CD4-positive, CD25-positive, alpha-beta regulatory T cell (primary cell): ENCODE measurements at regions not wholly inside any gene's neighbourhood (a gene's known extent, or its start where the extent isn't known, plus 50 kb on each side); places are given as distances from the start of the nearest gene placed in this dataset.
"Not testable (repeated sequence)": the region's sequence is repeated elsewhere in the genome, so short reads cannot be mapped to it uniquely, and the experiment has no call there.

Experiments
- ATAC-seq, 2 donors: fragments of 150-1000 bp; cut with Tn5 transposase; one replicate each; pipeline ENCODE4 v1.10.0; 2021; ENCODE audit warnings: low read depth in 2 of 2, moderate number of reproducible peaks in 2 of 2, moderate library complexity in 1 of 2
- DNase-seq, 3 donors: peaks; one replicate each; pipeline versions ENCODE4 v3.0.0 to v3.0.0-alpha.2; 2012 to 2022; ENCODE audit warnings: mixed read lengths in 1 of 3
- H3K27ac ChIP-seq: one replicate; pipeline ENCODE4 v1.7.0; 2013; ENCODE audit warnings: mild to moderate bottlenecking, low read length; ENCODE audit not compliant: insufficient read depth, poor library complexity, severe bottlenecking
- H3K27me3 ChIP-seq: one replicate; pipeline ENCODE4 v1.7.0; 2013; ENCODE audit warnings: low read length; ENCODE audit not compliant: control insufficient read depth, insufficient read depth
- H3K36me3 ChIP-seq: one replicate; pipeline ENCODE4 v1.7.0; 2013; ENCODE audit warnings: mild to moderate bottlenecking, low read length, moderate library complexity; ENCODE audit not compliant: control insufficient read depth, insufficient read depth
- H3K4me1 ChIP-seq: 2 replicates; pipeline ENCODE4 v1.7.0; 2013; ENCODE audit warnings: mild to moderate bottlenecking, low read length; ENCODE audit not compliant: insufficient read depth, control insufficient read depth, poor library complexity, severe bottlenecking
- H3K4me3 ChIP-seq: one replicate; pipeline ENCODE4 v1.7.0; 2013; ENCODE audit warnings: low read depth, mild to moderate bottlenecking, low read length, moderate library complexity
- H3K9me3 ChIP-seq, 2 experiments: 1 replicate in 1 of 2; 2 replicates in 1 of 2; pipeline ENCODE4 v1.7.0; 2013; ENCODE audit warnings: low read length in 2 of 2, mild to moderate bottlenecking in 1 of 2, moderate library complexity in 1 of 2; ENCODE audit not compliant: control insufficient read depth in 2 of 2
- H3K27ac Mint-ChIP-seq, 3 donors: one replicate each; pipeline ENCODE4 v1.8.0; 2020 to 2022; ENCODE audit warnings: mild to moderate bottlenecking in 3 of 3, mixed read lengths in 3 of 3, moderate library complexity in 2 of 3
- H3K27me3 Mint-ChIP-seq: one replicate; pipeline ENCODE4 v1.8.0; 2022; ENCODE audit warnings: mild to moderate bottlenecking, mixed read lengths
- H3K36me3 Mint-ChIP-seq: one replicate; pipeline ENCODE4 v1.8.0; 2020; ENCODE audit warnings: mixed read lengths
- H3K4me1 Mint-ChIP-seq, 4 donors: one replicate each; pipeline ENCODE4 v1.8.0; 2020 to 2022; ENCODE audit warnings: mixed read lengths in 4 of 4, mild to moderate bottlenecking in 1 of 4
- H3K4me3 Mint-ChIP-seq, 4 donors: one replicate each; pipeline ENCODE4 v1.8.0; 2020 to 2022; ENCODE audit warnings: mild to moderate bottlenecking in 4 of 4, mixed read lengths in 4 of 4, moderate library complexity in 3 of 4
- H3K9me3 Mint-ChIP-seq, 7 donors: one replicate each; pipeline ENCODE4 v1.8.0; 2020 to 2022; ENCODE audit warnings: mixed read lengths in 7 of 7, mild to moderate bottlenecking in 3 of 7, moderate library complexity in 2 of 7

GRCh38 chr5:40346901-40347300, 332.8 kb upstream of the PTGER4 start:
- no peak for ATAC-seq
- H3K9me3 ChIP-seq = peaks cover 12 to 15% of the 10 kb centered on the region in 2 experiments

GRCh38 chr5:40338434-40338833, 341.3 kb upstream of the PTGER4 start:
- H3K4me1 Mint-ChIP-seq, H3K27me3 ChIP-seq, H3K27ac ChIP-seq, H3K9me3 Mint-ChIP-seq, H3K4me3 Mint-ChIP-seq, H3K4me1 ChIP-seq, H3K36me3 ChIP-seq, H3K4me3 ChIP-seq, H3K36me3 Mint-ChIP-seq, H3K9me3 ChIP-seq, ATAC-seq: not testable (repeated sequence)
- peak in 1 of 3 donors; percentile 14 for DNase-seq
- Mint-ChIP-seq H3K27me3 (peaks cover 14% of the 10 kb centered on the region), H3K27ac (peak overlapping the region in 1 of 3 donors; percentile 22)

More at GRCh38 chr5:40346901-40347300, 332.8 kb upstream of the PTGER4 start:
- Mint-ChIP-seq H3K4me3 (no peak overlapping the region), H3K27ac (no peak overlapping the region), H3K9me3 (peaks cover 4 to 23% (median 8%) of the 10 kb centered on the region in 7 donors), H3K27me3 (peaks cover 4% of the 10 kb centered on the region), H3K4me1 (no peaks in the 10 kb centered on the region), H3K36me3 (peaks cover 5% of the 10 kb centered on the region)
- no peak overlapping the region for H3K27ac ChIP-seq
- no peak for DNase-seq
- H3K36me3 ChIP-seq = no peaks in the 10 kb centered on the region
- H3K4me3 ChIP-seq = no peak overlapping the region
- H3K27me3 ChIP-seq = no peaks in the 10 kb centered on the region
- no peaks in the 10 kb centered on the region for H3K4me1 ChIP-seq

GRCh38 chr5:40334242-40334635, 345.5 kb upstream of the PTGER4 start:
- Mint-ChIP-seq H3K27ac (no peak overlapping the region), H3K9me3 (peaks cover 0 to 3% (median 0%) of the 10 kb centered on the region in 7 donors), H3K36me3 (no peaks in the 10 kb centered on the region), H3K4me3 (no peak overlapping the region), H3K27me3 (peaks cover 4% of the 10 kb centered on the region), H3K4me1 (peaks cover 0 to 5% (median 3%) of the 10 kb centered on the region in 4 donors)
- no peaks in the 10 kb centered on the region for H3K36me3 ChIP-seq
- H3K4me3 ChIP-seq = no peak overlapping the region
- H3K9me3 ChIP-seq = no peaks in the 10 kb centered on the region
- ATAC-seq (no peak), DNase-seq (no peak)
- H3K27ac ChIP-seq = no peak overlapping the region
- H3K27me3 ChIP-seq = no peaks in the 10 kb centered on the region
- H3K4me1 ChIP-seq = peaks cover 6% of the 10 kb centered on the region

GRCh38 chr5:40333459-40334241, 346.1 kb upstream of the PTGER4 start:
- Histone ChIP-seq H3K27ac (no peak overlapping the region), H3K4me1 (peaks cover 6% of the 10 kb centered on the region), H3K36me3 (no peaks in the 10 kb centered on the region), H3K27me3 (no peaks in the 10 kb centered on the region), H3K9me3 (no peaks in the 10 kb centered on the region), H3K4me3 (no peak overlapping the region)
- DNase-seq (peak in 1 of 3 donors; percentile 57), ATAC-seq (peak; percentile 42 to 45)
- H3K27ac Mint-ChIP-seq = no peak overlapping the region
- H3K27me3 Mint-ChIP-seq = peaks cover under 1% of the 10 kb centered on the region
- H3K36me3 Mint-ChIP-seq = no peaks in the 10 kb centered on the region
- peaks cover 0 to 5% (median 3%) of the 10 kb centered on the region in 4 donors for H3K4me1 Mint-ChIP-seq
- H3K4me3 Mint-ChIP-seq = no peak overlapping the region
- peaks cover 0 to 1% (median 0%) of the 10 kb centered on the region in 7 donors for H3K9me3 Mint-ChIP-seq

GRCh38 chr5:40332970-40333369, 346.7 kb upstream of the PTGER4 start:
- Histone ChIP-seq H3K27me3 (no peaks in the 10 kb centered on the region), H3K9me3 (no peaks in the 10 kb centered on the region), H3K36me3 (no peaks in the 10 kb centered on the region), H3K27ac (no peak overlapping the region), H3K4me1 (peaks cover 6% of the 10 kb centered on the region), H3K4me3 (no peak overlapping the region)
- Mint-ChIP-seq H3K9me3 (no peaks in the 10 kb centered on the region), H3K36me3 (no peaks in the 10 kb centered on the region), H3K4me3 (no peak overlapping the region), H3K4me1 (peaks cover 0 to 5% (median 0%) of the 10 kb centered on the region in 4 donors), H3K27me3 (no peaks in the 10 kb centered on the region), H3K27ac (no peak overlapping the region)
- ATAC-seq = no peak
- no peak for DNase-seq

- H3K4me1 Mint-ChIP-seq = peaks cover 0 to 5% (median 0%) of the 10 kb centered on the region in 4 donors
- no peaks in the 10 kb centered on the region for H3K27me3 Mint-ChIP-seq
- no peak overlapping the region for H3K4me3 ChIP-seq
- H3K27me3 ChIP-seq = no peaks in the 10 kb centered on the region
- peaks cover 6% of the 10 kb centered on the region for H3K4me1 ChIP-seq
- H3K36me3 ChIP-seq = no peaks in the 10 kb centered on the region
- H3K9me3 Mint-ChIP-seq = no peaks in the 10 kb centered on the region
- H3K9me3 ChIP-seq = no peaks in the 10 kb centered on the region
- H3K27ac Mint-ChIP-seq = no peak overlapping the region
- H3K36me3 Mint-ChIP-seq = no peaks in the 10 kb centered on the region
- ATAC-seq (no peak), DNase-seq (no peak)
- no peak overlapping the region for H3K27ac ChIP-seq
- no peak overlapping the region for H3K4me3 Mint-ChIP-seq
These were observed 348.1 kb upstream of the PTGER4 start for GRCh38 chr5:40331616-40332015.

- H3K9me3 Mint-ChIP-seq = peaks cover 0 to 2% (median 0%) of the 10 kb centered on the region in 7 donors
- no peaks in the 10 kb centered on the region for H3K27me3 Mint-ChIP-seq
- H3K36me3 Mint-ChIP-seq = no peaks in the 10 kb centered on the region
- Histone ChIP-seq H3K27ac (no peak overlapping the region), H3K27me3 (no peaks in the 10 kb centered on the region), H3K36me3 (no peaks in the 10 kb centered on the region), H3K9me3 (no peaks in the 10 kb centered on the region), H3K4me3 (no peak overlapping the region), H3K4me1 (peaks cover 4% of the 10 kb centered on the region)
- no peak overlapping the region for H3K4me3 Mint-ChIP-seq
- ATAC-seq = no peak
- no peak for DNase-seq
- H3K4me1 Mint-ChIP-seq = peaks cover 3 to 7% (median 4%) of the 10 kb centered on the region in 4 donors
- no peak overlapping the region for H3K27ac Mint-ChIP-seq
These were observed 358.2 kb upstream of the PTGER4 start for GRCh38 chr5:40321514-40321913.

GRCh38 chr5:40318395-40318794, 361.3 kb upstream of the PTGER4 start:
- H3K4me1 Mint-ChIP-seq = no peaks in the 10 kb centered on the region
- no peaks in the 10 kb centered on the region for H3K36me3 Mint-ChIP-seq
- H3K4me1 ChIP-seq = no peaks in the 10 kb centered on the region

More at GRCh38 chr5:40318395-40318794, 361.3 kb upstream of the PTGER4 start:
- H3K4me3 Mint-ChIP-seq = no peak overlapping the region
- H3K27me3 Mint-ChIP-seq = no peaks in the 10 kb centered on the region
- H3K36me3 ChIP-seq = no peaks in the 10 kb centered on the region
- no peak overlapping the region for H3K27ac Mint-ChIP-seq
- DNase-seq = no peak
- H3K9me3 Mint-ChIP-seq = peaks cover 0 to 5% (median 0%) of the 10 kb centered on the region in 7 donors
- H3K27me3 ChIP-seq = no peaks in the 10 kb centered on the region
- no peak overlapping the region for H3K4me3 ChIP-seq
- H3K9me3 ChIP-seq = no peaks in the 10 kb centered on the region
- no peak overlapping the region for H3K27ac ChIP-seq
- no peak for ATAC-seq
